HG03095 (cell line): ENCODE measurements at regions not wholly inside any gene's neighbourhood (a gene's known extent, or its start where the extent isn't known, plus 50 kb on each side); places are given as distances from the start of the nearest gene placed in this dataset.

Experiments
- ATAC-seq: cut with Tn5 transposase; IDR thresholded peaks from one replicate; pipeline ENCODE4 v1.9.1; 2021; ENCODE audit warnings: moderate library complexity; ENCODE audit not compliant: unreplicated experiment

- ATAC-seq: peak; percentile 76
Measured at GRCh38 chr3:39000008-39000450, 51.7 kb downstream of the SCN11A start.

GRCh38 chr3:38998086-38998485, 53.7 kb downstream of the SCN11A start:
- no peak for ATAC-seq

DNA sequence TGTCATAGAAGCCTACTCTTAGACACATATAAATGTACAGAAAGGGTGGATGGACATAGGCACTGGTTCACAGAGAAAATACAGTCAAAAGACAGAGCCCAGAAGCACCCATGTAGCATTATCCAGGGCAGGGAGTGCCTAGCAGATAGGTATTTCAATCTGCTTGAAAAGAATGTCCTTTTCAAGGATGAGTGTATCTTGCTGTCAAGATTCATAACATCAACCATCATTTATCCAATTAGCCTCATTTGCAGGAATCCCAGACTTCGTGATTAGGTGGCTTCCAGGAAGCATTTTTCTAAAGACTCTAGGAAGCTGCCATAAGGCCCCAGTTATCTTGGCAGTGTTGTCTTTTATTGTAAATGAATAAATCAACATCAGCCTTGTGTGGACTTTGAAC, 55.6 kb downstream of the SCN11A start:
- ATAC-seq: no peak

- no peak for ATAC-seq
Measured at GRCh38 chr3:38994251-38994650, 57.5 kb downstream of the SCN11A start.

DNA sequence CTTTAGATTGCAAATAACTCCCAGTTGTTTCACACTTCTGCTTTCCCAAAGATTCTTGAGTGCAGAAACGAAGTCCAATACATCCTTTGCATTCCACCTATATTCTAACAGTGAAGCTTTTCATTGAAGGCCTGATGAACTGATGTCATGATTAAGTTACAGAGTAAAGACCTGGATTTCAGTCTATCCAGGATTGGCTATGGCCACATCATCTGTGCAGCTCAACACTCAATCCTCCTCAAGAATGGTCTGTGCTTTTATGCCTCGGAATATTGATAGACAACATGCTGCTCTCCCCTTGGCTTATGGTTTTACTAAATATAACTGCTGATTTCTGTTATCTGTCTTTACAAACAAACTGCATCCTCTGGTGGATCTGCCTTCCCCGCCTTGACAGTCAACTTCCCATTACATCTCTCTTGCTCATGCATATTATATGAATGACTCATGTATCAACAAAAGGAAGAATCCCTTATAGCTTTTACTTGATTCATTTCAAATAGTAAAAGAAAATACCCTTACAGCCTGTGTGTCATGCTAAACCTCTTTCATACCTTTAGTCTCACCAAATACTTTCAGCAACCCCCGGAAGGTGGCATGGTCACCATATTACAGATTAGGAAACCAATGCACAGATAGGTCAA, 59.5 kb downstream of the SCN11A start:
- no peak for ATAC-seq

DNA sequence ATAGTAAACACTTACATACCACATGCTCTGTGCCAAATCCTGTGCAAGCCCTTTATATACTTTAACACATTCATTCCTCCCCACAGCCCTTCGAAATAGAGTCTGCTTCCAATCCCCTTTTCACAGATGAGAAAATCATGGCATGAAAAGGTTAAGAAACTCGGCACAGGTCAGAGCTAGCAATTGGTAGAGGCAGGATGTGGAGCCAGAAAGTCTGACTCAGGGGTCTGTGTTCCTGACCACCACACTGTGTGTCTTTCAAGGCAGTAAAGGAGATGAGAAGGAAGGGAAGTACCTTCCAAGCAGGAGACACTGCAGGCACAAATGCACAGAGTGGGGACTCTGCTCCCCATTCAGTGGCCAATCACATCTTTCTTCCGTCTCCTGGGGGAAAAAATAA, 61.1 kb downstream of the SCN11A start:
- no peak for ATAC-seq

DNA sequence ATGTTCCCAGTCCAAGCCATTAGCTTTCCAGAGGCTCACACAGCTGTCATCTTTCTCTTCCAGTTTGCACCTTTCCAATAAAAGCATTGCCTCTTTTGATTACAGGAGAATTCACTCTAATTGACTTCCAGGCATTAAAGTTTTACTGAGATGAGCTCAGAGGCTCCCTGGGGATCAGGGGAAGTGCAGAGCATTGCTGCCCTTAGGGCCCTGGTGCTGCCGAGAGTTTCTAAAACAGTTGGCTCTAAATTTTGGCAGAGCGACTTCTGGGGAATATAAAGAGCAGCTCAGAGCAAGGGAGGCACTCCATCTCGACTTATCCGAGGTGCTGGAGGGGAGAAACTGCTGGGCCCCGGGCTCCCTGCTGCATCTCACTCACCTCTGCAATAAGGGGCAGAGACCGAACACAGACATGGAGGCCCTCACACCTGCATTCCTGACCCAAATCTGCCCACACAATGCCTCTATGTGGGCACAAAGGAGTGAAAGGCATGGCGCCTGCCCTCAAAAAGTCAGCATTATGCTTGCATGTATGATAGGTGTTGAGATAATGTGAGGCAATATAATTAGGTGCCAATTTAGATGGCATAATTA, 61.7 kb downstream of the SCN11A start:
- no peak for ATAC-seq

- no peak for ATAC-seq
Measured at GRCh38 chr3:38988955-38989354, 62.8 kb downstream of the SCN11A start.

GRCh38 chr3:38987456-38987855, 64.3 kb downstream of the SCN11A start:
- no peak for ATAC-seq

DNA sequence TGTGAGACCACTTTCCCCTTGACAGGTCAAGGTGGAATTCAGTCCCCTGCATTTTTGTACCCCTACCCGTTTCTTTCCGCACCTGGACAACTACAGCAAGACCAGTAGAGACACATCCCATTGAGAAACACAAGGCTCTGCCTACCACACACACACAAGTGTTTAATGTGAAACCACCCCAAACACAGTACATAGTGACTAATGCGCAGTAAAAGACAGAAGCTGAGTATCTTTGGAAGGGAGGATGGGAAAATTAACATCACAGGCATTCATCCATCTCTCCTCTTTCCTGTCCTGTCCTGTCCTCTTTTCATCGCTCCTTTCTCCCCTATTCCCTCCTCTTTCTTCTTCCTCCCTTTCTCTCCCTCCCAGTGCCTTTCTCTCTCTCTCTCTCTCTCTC, 64.8 kb downstream of the SCN11A start:
- no peak for ATAC-seq

GRCh38 chr3:38985981-38986380, 65.8 kb downstream of the SCN11A start:
- no peak for ATAC-seq

DNA sequence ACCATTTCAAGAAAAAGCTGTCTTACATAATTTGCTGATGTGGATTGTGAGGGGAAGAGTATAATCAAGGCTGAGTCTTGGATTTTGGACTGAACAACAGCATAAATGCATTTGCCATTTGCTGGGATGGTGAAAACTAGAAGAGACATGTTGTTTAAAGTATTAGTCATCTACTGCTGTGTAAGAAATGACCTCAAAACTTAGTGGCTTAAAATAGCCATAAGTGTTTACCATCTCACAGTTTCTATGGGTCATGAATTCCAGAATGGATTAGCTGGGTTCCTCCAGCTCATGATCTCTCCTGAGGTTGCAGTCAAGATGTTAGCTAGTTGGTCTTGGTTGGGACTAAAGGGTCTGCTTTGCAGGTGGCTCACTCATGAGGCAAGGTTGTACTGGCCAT, 66.2 kb downstream of the SCN11A start:
- no peak for ATAC-seq

DNA sequence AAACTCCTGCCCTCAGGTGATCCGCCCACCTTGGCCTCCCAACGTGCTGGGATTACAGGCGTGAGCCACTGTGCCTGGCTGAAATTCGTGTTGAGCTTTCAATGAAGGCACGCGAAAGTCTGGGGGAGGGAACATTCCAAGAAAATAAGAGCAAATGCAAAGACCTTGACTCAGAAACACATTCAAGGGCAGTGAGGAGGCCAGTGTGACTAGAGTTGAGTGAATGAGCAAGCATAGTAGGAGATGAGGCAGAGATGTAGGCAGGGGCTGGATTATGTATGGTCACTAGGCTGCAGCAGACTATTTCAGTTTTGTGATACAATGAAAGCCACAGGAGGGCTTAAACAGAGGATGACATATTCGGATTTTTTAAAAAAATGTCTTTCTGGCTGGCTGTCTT, 67.0 kb downstream of the SCN11A start:
- no peak for ATAC-seq

DNA sequence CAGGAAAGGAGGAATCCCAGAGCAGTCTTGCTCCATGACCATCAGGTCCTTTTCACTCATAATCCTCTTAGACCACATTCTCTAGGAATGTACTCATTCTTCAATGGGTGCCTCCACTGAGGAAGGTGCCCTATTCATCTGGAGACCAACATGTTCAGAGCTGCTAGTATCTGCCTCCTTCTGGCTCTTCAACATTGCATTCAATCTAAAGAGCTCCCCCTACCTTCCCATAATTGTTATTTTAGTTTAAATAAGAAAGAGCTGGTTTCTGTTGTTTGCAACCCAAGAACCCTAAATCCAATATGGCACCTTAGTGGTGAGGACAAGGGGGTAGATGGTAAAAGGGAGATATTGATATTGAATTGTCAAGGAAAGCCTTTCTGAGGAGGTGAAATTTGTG, 67.6 kb downstream of the SCN11A start:
- no peak for ATAC-seq

GRCh38 chr3:38980938-38981337, 70.8 kb downstream of the SCN11A start:
- no peak for ATAC-seq

GRCh38 chr3:38978729-38979128, 73.0 kb downstream of the SCN11A start:
- no peak for ATAC-seq

GRCh38 chr3:38970851-38971638, 80.7 kb downstream of the SCN11A start:
- ATAC-seq: no peak

- no peak for ATAC-seq
Measured at GRCh38 chr3:38969317-38970235, 82.2 kb downstream of the SCN11A start.

DNA sequence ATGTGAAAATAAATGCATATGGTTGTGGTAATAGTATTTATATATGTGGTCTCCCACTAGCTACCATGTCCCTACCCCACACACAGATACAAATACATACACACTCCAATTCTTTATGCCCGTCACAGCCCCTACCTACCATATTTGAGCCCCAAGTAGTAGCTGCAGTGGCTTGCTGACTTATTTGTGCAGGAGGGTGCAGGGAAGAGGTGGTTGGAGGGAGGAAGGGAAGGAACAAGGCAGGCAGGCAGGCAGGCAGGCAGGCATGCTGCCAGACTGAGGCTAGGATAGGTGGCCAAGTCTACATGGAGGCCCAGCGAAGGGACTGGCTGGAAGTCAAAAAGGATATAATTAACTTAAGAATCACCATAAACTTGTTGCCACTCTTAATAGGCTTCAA, 82.9 kb downstream of the SCN11A start:
- ATAC-seq: no peak

- no peak for ATAC-seq
Measured at GRCh38 chr3:38968403-38968802, 83.3 kb downstream of the SCN11A start.

DNA sequence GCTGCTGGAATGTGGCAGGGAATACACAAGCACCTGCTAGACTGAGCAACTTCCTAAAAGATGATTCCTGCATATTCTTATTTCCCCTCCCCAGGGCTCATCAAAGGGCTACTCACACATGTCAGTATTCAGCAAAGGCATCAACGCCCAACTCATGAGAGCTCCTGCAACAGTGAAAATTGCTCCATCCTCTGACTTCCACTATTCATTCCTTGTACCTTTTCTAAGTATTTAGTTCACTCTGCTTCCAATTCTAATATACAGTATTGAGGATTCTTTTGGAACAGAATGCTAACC, 84.1 kb downstream of the SCN11A start:
- ATAC-seq: no peak
